Keratinocyte (primary cell): ENCODE measurements at regions not wholly inside any gene's neighbourhood (a gene's known extent, or its start where the extent isn't known, plus 50 kb on each side); places are given as distances from the start of the nearest gene placed in this dataset.
A peak's percentile ranks its signal among the peaks of the same experiment; 100 is the strongest.

ENCODE experiments used
- DNase-seq: peaks from one replicate; pipeline ENCODE4 v3.0.0-alpha.2; 2011; ENCODE audit warnings: low read depth, missing footprints, low spot score
- FAIRE-seq: peaks from 2 replicates; lab custom pipeline; 2011; peaks lifted over from hg19 to GRCh38; lab: Jason Lieb, UNC
- H2AFZ ChIP-seq: 2 replicates; pipeline ENCODE4 v1.6.0; 2012; ENCODE audit warnings: low read length, control low read depth, inconsistent platforms; ENCODE audit not compliant: control insufficient read depth
- H3K27ac ChIP-seq: 2 replicates; pipeline ENCODE4 v1.5.1; 2011; ENCODE audit warnings: low read length; ENCODE audit not compliant: control insufficient read depth, insufficient read depth
- H3K27me3 ChIP-seq: 3 replicates; pipeline ENCODE4 v1.6.0; 2011; ENCODE audit warnings: low read length; ENCODE audit not compliant: control insufficient read depth, insufficient read depth; ENCODE audit errors: extremely low read depth
- H3K36me3 ChIP-seq, 2 experiments: 2 replicates in 1 of 2; 3 replicates in 1 of 2; pipeline ENCODE4 v1.5.1; 2011; ENCODE audit warnings: low read length in 2 of 2, mild to moderate bottlenecking in 1 of 2; ENCODE audit not compliant: control insufficient read depth in 2 of 2, insufficient read depth in 2 of 2; ENCODE audit errors: extremely low read depth in 1 of 2
- H3K4me1 ChIP-seq: 3 replicates; pipeline ENCODE4 v1.5.1; 2011; ENCODE audit warnings: low read length; ENCODE audit not compliant: control insufficient read depth, insufficient read depth; ENCODE audit errors: extremely low read depth
- H3K4me2 ChIP-seq: 3 replicates; pipeline ENCODE4 v1.6.0; 2011; ENCODE audit warnings: low read depth, low read length; ENCODE audit not compliant: control insufficient read depth, insufficient read depth; ENCODE audit errors: extremely low read depth
- H3K4me3 ChIP-seq, 3 experiments: fragments of 200-600 bp in 1 of 3; sonication (generic) in 1 of 3; 2 replicates in 2 of 3; 3 replicates in 1 of 3; pipeline ENCODE4 v1.5.1; 2011 to 2016; ENCODE audit warnings: low read length in 3 of 3, mild to moderate bottlenecking in 3 of 3, control low read depth in 2 of 3, inconsistent platforms in 1 of 3, low read depth in 1 of 3, mixed read lengths in 1 of 3, mixed run types in 1 of 3, moderate library complexity in 1 of 3; ENCODE audit not compliant: control insufficient read depth in 2 of 3, insufficient read depth in 2 of 3; ENCODE audit errors: extremely low read depth in 1 of 3
- H3K79me2 ChIP-seq: 2 replicates; pipeline ENCODE4 v1.6.0; 2012; ENCODE audit warnings: low read length; ENCODE audit not compliant: control insufficient read depth, insufficient read depth
- H3K9ac ChIP-seq: 3 replicates; pipeline ENCODE4 v1.6.0; 2011; ENCODE audit warnings: low read length; ENCODE audit not compliant: control insufficient read depth, insufficient read depth; ENCODE audit errors: extremely low read depth
- H3K9me1 ChIP-seq: 3 replicates; pipeline ENCODE4 v1.6.0; 2011; ENCODE audit warnings: low read length; ENCODE audit not compliant: control insufficient read depth, insufficient read depth; ENCODE audit errors: extremely low read depth
- H3K9me3 ChIP-seq: 2 replicates; pipeline ENCODE4 v1.5.1; 2012; ENCODE audit warnings: low read depth, low read length; ENCODE audit not compliant: control insufficient read depth
- H4K20me1 ChIP-seq: 3 replicates; pipeline ENCODE4 v1.6.0; 2011; ENCODE audit warnings: low read length; ENCODE audit not compliant: control insufficient read depth, insufficient read depth; ENCODE audit errors: extremely low read depth
- CTCF ChIP-seq, 3 experiments: IDR thresholded peaks in 1 of 3; conservative IDR thresholded peaks in 1 of 3; optimal IDR thresholded peaks in 1 of 3; 2 replicates in 2 of 3; 3 replicates in 1 of 3; pipeline versions ENCODE3 to v1.5.1; 2011; ENCODE audit warnings: low read length in 3 of 3, mild to moderate bottlenecking in 3 of 3, moderate library complexity in 2 of 3, control low read depth in 1 of 3, inconsistent platforms in 1 of 3; ENCODE audit not compliant: insufficient read depth in 2 of 3; ENCODE audit errors: extremely low read depth in 1 of 3
- EZH2 ChIP-seq: IDR thresholded peaks from one replicate; pipeline ENCODE4 v1.6.1; 2012; ENCODE audit warnings: inconsistent platforms, mild to moderate bottlenecking, low read length, moderate library complexity
- dilution Hi-C: fragments of 300-500 bp; cut with MboI; formaldehyde crosslinking; loops from one replicate; pipeline ENCODE4 v1.7.0; 2020; ENCODE audit warnings: low sequenced_read_pairs; ENCODE audit not compliant: extremely low pct_ligation_motif_present

- Histone ChIP-seq H3K27me3 (no peaks in the 10 kb centered on the region), H3K27ac (no peak overlapping the region), H3K4me3 (no peak overlapping the region), H3K4me2 (no peak overlapping the region), H4K20me1 (no peaks in the 10 kb centered on the region), H3K9me1 (no peaks in the 10 kb centered on the region), H3K9me3 (no peaks in the 10 kb centered on the region), H3K9ac (no peak overlapping the region), H3K79me2 (no peaks in the 10 kb centered on the region), H3K4me1 (peaks cover 7% of the 10 kb centered on the region), H3K36me3 (no peaks in the 10 kb centered on the region), H2AFZ (no peak overlapping the region)
- no peak for TF ChIP-seq CTCF (optimal IDR thresholded peaks at IDR 0.05 in 1 of 3, IDR thresholded peaks at IDR 0.05 in 1 of 3, conservative IDR thresholded peaks at IDR 0.05 in 1 of 3; ENCODE audit: extremely low read depth in 1 of 3, insufficient read depth in 2 of 3, low read length in 3 of 3)
- TF ChIP-seq EZH2: no peak
- no peak for FAIRE-seq
- dilution Hi-C loops: no loop called here
- DNase-seq: no peak
Observed at GRCh38 chr3:72001758-72002157, 216.8 kb upstream of the PROK2 start.

GRCh38 chr3:71998995-71999673 is 214.2 kb upstream of the PROK2 start:
- FAIRE-seq: no peak
- Histone ChIP-seq H3K9ac (no peak overlapping the region), H3K4me2 (no peak overlapping the region), H3K27ac (no peak overlapping the region), H3K4me1 (peaks cover 7% of the 10 kb centered on the region), H2AFZ (no peak overlapping the region), H3K4me3 (no peak overlapping the region), H3K79me2 (no peaks in the 10 kb centered on the region), H3K9me3 (no peaks in the 10 kb centered on the region), H3K9me1 (no peaks in the 10 kb centered on the region), H3K36me3 (no peaks in the 10 kb centered on the region), H4K20me1 (no peaks in the 10 kb centered on the region), H3K27me3 (no peaks in the 10 kb centered on the region)
- dilution Hi-C loops: no loop called here
- TF ChIP-seq EZH2 (no peak), CTCF (optimal IDR thresholded peaks at IDR 0.05 in 1 of 3, IDR thresholded peaks at IDR 0.05 in 1 of 3, conservative IDR thresholded peaks at IDR 0.05 in 1 of 3; ENCODE audit: extremely low read depth in 1 of 3, insufficient read depth in 2 of 3, low read length in 3 of 3) (no peak)
- peak; percentile 55 for DNase-seq
